OCI-LY1 (cell line): ENCODE measurements at regions not wholly inside any gene's neighbourhood (a gene's known extent, or its start where the extent isn't known, plus 50 kb on each side); places are given as distances from the start of the nearest gene placed in this dataset.

Experiments
- CTCF ChIP-seq: fragments of 200-600 bp; sonication (generic), shearing (Covaris generic); IDR thresholded peaks from 2 replicates; pipeline ENCODE4 v1.5.1; 2017; ENCODE audit warnings: mild to moderate bottlenecking, antibody characterized with exemption, low read length, moderate library complexity, mixed read lengths
- EZH2 ChIP-seq: fragments of 200-600 bp; sonication (generic), shearing (Covaris generic); IDR thresholded peaks from 2 replicates; pipeline ENCODE4 v1.8.0; 2017; ENCODE audit warnings: borderline replicate concordance, mixed run types, mild to moderate bottlenecking, antibody characterized with exemption, low read length, moderate library complexity, mixed read lengths

GRCh38 chr14:28157887-28158791 is 608.4 kb upstream of the FOXG1 start:
- TF ChIP-seq CTCF: no peak
- no peak for TF ChIP-seq EZH2
